Anterior cingulate cortex (tissue), 58 donors: ENCODE measurements at regions not wholly inside any gene's neighbourhood (a gene's known extent, or its start where the extent isn't known, plus 50 kb on each side); places are given as distances from the start of the nearest gene placed in this dataset.

Experiments
- DNase-seq, 58 donors: peaks; one replicate each; lab custom pipeline; 2025; lab: John Stamatoyannopoulos, UW

DNA sequence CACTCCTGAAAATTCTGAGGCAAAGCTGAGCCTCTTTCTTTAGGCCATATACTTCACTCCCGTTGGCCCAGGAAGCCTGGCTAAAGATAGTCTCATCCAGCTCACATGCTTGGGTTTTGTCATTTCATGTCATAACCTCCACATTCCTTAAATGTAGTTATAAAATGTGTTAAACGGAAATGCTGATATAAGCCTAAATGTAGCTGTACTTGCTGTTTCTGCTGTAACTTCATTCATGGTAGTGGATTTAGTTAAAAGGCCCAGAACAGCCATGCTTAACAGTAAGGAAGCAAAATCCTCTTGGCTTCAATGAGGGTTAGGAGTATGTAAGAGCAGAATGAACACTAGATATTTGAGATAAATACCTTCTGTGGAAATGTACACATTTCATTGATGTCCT is 135.8 kb upstream of the TMEM161B start:
- DNase-seq: no peak

DNA sequence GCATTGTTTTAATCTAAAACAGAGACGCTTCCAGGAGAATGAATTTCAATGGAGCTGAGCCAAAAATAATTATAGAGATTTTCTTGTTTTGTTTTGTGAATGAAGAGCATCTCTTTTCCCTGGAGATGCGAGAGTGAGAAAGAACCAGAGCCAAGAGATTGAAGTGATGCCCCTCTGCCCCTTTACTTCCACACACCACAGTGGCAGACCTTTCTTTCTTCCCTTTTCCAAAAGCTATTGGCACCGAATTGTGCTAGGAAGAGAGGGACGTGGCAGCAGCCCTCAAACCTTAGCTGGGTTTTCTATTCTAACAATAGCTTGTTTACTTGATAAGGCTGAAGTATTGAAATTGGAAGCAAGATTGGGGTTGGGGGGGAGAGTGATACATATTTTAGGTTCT is 133.0 kb upstream of the TMEM161B start:
- peak in 1 of 58 donors; percentile 24 for DNase-seq

DNA sequence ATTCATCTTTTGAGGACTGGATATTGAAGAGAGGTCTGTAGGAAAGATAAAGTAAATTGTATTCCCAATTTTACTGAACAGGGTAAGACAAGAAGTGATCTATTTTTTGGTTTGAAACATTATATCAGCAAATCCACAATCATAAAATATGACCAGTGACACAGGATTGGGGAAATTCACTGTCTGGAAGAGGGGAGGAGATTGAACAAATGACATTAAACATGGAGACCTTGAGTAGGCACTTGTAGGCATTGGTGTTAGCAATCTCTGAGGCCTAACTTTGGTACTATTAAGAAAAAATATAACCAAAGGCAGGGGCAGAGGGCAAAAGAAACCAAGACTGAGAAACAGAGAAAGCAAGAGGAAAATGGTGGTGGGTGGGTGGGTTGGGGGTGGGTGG is 132.6 kb upstream of the TMEM161B start:
- no peak for DNase-seq

DNA sequence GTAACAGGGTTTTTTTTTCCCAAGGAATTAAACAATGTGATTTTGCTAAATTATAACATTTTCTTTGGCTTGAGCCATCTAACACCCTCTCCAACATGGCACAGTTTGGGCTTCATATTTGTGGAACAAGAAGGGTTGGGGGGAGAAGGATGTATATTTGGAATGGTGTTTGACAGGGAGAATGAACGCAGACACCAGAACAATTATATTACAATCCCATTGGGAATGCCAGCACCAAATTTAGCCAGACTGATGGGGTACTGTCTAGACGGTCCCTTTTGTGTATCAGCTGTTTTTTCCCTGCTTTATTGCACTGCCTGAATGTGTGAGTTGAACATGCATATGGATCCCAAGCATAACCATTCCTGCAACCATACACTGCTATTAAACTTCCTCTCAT is 130.9 kb upstream of the TMEM161B start:
- DNase-seq: no peak

DNA sequence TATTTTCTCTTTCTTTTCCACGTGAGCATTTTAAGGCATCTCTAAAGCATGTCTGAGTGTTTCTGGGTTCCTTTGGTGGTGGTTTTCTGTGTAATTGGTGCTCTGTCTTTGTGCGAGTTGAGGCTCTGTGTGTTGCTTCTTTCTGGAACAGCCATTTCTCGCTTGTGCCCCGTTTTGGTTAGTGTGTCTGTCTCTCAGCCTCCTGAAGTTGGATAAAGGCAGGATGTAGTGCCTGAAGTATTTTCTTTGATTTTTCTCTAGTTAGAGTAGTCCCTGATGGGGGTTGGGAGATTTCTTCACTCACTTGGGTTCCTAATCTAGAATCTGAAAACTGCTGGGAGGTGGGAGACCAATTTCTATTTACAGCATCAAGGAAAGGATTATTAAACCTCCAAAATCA is 129.7 kb upstream of the TMEM161B start:
- peak in 7 of 58 donors; percentile 9 to 34 (median 23) for DNase-seq

DNA sequence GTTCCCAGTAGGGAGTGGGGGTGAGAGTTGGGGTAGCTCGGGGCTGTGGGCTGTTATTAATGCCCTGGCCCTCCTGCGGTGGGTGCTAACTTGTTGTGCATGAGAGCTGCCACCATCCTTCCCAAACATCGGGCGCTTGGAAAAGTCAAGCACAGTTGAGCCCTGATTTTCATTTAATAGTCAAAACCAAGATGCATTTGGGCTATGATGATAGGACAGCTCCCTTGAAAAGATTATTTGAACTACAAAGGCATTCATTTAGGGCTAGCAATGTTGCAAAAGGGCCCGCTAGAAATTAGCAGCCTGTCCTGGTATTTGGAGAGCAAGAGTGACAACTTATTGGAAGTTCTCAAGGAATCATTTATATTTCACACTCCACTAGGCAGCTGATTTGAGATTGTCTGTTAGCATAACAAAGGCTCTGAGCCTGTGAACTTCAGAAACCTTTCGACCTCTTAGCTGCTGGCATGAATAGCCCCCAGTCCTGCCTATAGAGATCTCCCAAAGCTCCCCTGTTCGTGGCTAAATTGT is 128.2 kb upstream of the TMEM161B start:
- peak in 9 of 58 donors; percentile 9 to 55 (median 15) for DNase-seq

DNA sequence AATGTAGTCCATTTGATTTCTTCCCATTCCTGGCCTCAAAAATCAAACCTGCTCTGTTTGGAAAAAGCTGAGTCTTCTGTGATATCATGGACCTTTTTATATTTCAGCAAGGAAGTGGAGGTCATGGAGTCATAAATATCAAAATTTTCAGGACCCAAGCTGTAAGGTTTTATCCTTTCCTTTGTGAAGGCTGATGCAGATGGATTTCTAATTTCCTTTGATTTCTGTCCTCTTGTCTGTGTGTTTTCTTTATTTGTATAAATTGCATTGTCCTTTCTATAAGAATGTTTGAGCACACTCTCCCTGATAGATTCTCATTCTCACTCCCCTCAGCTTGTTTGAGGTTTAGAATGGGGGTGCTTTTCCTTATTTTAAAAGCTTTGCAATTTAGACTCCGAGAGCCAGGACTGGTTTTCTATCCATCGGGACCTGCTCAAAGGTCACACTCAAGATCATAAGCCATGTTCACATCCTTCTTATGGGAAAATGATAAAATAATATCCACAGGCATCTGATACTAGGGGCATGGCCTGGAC is 127.4 kb upstream of the TMEM161B start:
- DNase-seq: no peak

DNA sequence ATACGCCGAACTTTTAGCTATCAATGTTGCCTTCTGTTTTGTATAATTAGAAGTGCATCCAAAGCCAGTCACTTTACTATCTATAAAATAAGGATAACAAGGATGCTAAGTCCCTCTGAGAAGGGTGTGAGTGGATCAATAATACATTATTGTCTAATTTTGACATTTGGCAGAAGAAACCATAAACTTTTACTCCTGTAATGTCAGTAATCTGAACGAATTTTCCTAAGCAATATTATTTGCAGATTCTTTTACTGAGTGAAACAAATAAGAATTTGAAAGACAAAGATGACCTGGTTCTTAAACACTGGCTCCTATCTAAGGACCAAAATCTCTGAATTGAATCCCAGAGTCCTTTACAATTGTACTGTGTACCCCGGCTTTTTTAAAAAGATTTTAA is 126.6 kb upstream of the TMEM161B start:
- DNase-seq: no peak

DNA sequence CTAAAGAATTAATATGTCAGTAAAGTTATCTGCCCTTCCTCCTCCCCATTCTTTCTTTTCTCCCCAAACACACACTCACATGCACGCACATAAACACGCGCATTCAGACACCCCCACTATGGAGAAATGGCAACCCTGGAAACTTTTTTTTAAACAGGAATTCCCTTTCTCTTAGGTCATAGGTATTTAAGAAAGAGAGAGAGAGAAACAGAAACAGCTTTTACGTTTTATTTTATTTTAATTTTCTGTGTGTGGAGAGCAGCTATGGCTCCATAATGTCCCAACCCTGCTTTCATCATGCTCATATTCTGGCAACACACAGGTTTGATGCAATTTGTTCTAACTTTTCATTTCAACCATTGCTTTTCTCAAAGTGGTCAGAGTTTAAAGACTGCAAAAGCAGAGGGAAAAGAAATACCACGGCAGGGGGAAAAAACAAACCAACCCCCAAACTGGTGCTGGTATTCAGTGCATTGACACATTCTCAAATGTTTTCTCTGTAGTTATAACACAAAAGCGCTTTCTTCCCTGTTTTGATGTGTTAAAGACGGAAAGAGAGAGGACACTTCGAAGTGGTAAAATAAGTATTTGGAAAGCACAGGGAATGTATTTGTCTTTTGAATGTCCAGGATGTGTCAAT is 126.0 kb upstream of the TMEM161B start:
- DNase-seq: peak in 5 of 58 donors; percentile 15 to 51 (median 29)

DNA sequence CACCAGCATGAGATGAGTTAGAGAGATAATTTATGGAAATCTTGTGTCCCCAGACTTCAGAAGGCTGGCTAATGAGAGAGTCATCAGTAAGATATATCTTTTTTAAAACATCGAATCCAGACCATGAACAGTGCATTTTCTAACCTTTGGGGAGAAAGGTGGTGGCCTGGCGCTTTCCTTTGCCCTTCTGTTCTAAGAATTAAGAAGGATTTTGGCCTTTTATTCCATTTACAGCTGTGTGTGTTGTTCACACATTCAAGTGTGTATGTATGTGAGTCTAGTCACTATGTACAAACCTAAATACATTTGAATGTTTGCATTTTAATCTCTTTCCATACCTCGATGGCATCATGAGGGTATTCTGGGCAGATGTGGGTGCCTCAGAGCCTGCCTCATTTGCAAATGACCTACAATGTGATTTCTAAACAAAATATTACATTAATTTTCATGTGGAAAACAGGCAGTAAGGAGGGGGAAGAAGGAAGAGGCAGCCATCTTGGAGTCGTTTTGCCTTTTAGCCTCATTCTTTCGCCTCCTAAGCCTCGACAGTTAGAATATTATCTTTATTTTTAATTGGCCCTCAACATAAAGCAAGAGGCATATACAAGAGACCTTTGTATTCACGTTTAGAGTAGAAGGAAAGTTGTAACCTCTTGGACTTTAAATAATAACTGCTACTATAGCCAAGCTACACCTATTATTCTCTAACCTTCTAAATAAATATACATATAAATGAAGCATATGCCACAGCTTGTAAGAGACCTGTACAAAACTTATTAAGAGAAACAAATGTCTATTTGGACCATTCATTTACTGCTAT is 125.3 kb upstream of the TMEM161B start:
- peak in 6 of 58 donors; percentile 7 to 31 (median 13) for DNase-seq

DNA sequence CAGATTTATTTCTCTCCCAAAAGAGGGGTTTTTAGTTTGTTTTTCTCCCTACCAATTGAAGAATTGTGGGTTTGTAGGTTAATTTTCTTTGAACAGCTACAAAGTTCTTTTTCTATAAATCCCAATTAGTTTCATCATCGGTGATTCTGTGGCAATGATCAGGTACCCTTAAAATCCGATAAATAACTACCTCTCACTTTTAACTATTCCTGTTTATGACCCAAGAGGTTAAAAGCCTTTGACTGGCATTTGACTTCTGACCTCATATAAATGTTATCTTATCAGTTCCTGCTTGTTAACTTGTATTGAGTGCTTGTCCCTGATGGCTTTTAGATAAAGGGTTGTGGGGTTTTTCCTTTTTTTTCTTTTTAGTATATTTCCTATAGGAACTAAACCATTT is 124.4 kb upstream of the TMEM161B start:
- no peak for DNase-seq

DNA sequence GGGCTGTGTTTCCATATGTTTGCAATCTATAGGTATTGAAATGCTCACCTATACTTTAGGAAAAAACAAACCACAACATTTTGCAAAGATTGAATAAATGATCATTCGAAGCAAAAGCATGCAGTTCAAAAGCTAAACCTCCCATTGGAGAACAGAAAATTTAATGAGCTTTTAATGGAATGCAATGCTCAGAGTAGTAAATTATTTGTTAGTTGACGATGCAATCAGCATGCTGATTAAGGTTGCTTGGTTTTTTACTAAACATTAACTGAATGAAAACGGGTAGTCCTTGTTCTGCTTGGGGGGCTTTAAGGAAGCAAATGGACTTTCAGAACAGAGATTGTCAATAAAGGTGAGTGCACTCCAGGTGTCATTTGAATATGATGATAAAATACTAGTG is 123.3 kb upstream of the TMEM161B start:
- no peak for DNase-seq

DNA sequence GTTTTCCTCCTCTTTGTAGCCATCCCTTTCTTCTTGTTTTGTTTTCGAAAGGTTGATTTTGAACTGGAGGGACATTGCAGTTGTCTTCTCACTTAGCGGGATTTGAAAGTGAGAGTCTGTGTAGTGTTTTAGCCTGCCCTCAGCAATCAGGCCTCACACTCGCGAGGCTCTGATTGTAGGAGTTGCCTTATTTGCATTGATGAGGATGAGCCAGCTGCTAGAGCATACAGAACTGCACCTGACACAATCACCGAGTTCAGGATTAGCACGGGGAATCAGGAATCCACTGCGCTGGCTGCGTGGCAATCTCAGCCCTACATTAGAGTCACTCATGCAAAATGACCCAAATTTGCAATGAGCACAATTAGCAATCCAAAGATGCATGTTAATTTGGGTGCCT is 122.5 kb upstream of the TMEM161B start:
- peak in 33 of 58 donors; percentile 9 to 67 (median 30) for DNase-seq

DNA sequence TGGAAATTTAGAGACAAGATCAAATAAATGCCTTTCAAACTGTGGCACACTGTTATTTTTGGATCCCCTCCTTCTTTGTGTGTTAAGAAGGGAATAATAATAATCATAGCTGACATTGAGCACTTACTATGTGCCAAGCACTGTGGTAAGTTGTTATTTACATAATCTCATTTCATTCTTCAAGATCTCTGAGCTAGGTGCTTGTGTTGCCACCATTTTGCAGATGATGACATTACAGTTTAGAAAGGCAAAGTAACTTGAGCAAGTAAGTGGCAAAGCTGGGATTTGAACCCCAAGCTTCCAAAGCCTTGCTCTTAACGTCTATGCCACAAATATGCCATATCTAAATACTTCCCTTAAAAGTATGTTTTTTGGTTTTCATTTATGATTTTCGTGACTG is 121.8 kb upstream of the TMEM161B start:
- no peak for DNase-seq

DNA sequence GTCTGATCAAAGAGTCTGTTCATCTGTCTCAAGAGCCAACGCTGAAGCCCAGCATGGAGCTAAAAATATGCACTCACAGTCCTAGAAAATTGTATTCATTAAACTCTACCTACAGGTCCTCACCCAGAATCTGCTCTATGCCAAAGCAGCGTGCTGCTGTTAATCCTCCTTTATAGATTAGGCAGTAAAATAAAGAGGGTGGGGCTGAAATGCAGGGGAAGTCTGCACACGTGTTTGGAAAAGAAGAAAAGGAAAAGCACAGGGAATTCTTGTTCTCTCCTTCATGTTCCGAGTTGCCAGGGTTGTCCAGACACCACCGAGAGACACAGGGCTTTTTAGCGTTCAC is 121.4 kb upstream of the TMEM161B start:
- DNase-seq: peak in 11 of 58 donors; percentile 10 to 40 (median 22)

DNA sequence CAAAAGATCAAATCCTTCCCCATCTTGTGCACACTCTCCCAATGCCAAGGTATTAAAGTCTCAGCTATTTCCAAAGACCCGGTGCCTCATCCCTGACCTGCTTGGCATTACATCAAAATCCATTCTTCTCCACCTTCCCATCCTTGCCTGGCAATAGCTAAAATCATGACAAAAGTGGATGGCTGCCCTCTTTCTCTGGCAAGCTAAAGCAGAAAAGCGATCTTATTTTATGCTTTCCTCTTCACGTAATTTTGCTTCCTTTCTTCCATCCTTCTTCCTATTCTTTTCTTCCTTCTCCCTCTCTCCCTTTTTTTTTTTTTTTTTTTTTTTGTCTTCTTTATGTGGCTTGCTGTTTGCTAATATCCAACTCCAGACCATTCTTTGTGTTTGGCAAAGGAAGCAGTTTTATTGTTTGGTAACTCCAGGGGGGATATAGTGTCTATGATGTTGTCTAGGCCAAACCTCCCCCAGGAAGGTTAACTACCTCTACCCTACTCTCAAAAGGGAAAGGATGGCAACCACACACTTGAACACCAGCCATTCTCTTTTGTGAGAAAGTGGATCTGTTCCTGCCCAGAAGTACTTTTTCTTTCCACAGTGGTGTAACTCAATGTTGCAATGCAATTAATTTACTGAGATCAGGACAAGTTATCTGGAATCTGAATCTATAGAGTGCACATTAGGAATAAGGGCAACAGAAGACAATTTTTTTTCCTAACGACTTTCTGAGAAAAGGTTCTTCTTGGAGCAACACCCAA is 120.9 kb upstream of the TMEM161B start:
- peak in 4 of 58 donors; percentile 7 to 40 (median 21) for DNase-seq

DNA sequence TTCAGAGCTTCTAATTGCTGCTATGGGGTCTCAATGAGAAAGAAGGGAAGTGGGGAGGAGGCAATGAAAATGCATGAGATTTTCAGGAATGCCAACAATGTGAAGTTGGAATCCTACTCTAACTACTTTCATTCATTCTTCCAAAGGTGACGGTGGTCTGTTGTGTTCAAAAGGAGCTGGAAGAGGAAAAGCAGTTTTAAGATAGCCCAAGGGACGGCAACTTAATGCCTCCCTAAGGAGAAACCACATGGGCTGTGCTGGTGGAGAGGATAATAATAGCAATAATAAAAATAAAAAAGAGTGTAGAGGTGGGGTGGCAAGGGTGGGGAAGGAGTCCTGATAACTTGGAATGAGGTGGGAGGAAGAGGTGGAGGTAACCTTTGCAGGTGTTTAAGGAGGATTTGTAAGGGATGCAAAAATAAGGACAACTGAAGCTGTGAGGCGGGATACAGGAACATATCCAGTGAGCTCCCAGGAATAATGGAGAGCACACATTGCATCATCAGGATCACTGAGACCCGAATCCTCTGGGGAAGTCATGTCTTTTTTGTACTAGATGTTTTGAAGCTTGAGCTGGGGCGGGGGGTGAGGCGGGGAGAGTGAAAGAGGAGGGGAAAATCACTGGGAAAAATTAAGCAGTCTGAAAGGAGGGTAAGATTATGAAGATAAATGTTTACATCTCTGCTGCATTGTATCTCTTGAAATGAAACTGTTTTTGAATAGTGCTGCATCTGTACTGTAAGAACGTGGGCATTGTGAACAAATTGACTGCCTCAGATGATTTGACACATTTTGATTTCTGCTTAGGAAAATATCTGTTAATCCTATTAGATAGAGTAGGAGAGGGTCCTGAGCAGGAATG is 120.1 kb upstream of the TMEM161B start:
- DNase-seq: peak in 7 of 58 donors; percentile 8 to 24 (median 14)

DNA sequence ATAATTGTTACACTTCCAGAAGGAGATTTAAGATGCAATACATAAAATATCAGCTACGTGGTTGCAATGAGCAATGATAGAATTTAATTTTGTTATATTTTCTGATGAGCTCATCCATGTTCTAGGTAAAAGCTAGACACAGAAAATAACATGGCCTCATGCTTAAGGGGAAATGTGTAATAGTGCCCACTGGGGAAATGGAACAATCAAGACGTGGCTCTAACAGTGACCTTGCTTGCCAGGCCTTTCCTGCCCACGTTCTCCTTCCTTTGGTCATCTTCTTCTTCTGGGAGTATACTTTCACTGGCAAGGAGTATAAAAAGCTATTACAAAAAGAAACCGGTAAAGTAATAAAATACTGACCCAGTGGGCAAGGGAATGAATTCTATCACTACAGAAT is 116.2 kb upstream of the TMEM161B start:
- no peak for DNase-seq

DNA sequence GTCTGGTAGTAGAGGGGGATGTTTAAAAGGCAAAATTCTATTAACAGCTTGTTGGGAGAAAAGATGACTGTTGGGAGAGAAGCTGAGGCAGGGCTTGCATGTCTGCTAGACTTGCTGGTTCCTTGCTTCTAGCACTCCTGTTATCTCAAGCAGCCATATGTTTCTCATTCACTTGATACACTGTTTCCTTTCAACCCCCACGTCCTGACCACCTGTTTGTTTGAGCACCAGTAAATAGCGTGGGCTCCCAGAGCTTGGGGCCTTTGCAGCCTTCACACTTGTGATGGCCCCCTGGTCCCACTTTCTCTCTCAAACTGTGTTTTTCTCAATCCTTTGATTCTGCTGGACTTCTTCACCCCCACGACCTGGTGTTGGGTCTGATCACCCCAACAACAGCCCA is 111.7 kb upstream of the TMEM161B start:
- no peak for DNase-seq
